SK-MEL-5 (cell line): ENCODE measurements at regions not wholly inside any gene's neighbourhood (a gene's known extent, or its start where the extent isn't known, plus 50 kb on each side); places are given as distances from the start of the nearest gene placed in this dataset.

Experiments used
- small RNA-seq, 2 experiments: library from RNA; depleted of rRNA; stranded (forward); fragments of <200 nt; gene quantifications; one replicate each; pipeline ENCODE3, GENCODE V24; 2014

Small RNA genes in the stretch of these regions (small RNA-seq; reads per million reads assigned to genes)
- 0 reads per million in 2 experiments for gene MIR1972-2
